Thyroid gland (tissue), 4 donors: ENCODE measurements at regions not wholly inside any gene's neighbourhood (a gene's known extent, or its start where the extent isn't known, plus 50 kb on each side); places are given as distances from the start of the nearest gene placed in this dataset.

Experiments used
- CTCF ChIP-seq, 6 experiments: fragments of 200-600 bp in 3 of 6; fragments of 450-650 bp in 3 of 6; sonication (generic) in 3 of 6; IDR thresholded peaks; one replicate each; pipeline ENCODE4 v1.5.1; 2016 to 2019; ENCODE audit warnings: antibody characterized with exemption in 6 of 6, mild to moderate bottlenecking in 2 of 6, inconsistent platforms in 1 of 6, moderate library complexity in 1 of 6
- POLR2A ChIP-seq, 2 donors: fragments of 450-650 bp; IDR thresholded peaks; one replicate each; pipeline ENCODE4 v1.6.1; 2017; ENCODE audit warnings: antibody characterized with exemption in 2 of 2, mild to moderate bottlenecking in 2 of 2, moderate library complexity in 1 of 2

- no peak for TF ChIP-seq CTCF (IDR thresholded peaks at IDR 0.05)
- TF ChIP-seq POLR2A (IDR thresholded peaks at IDR 0.05) = no peak
Observed at GRCh38 chr2:45279356-45279755, 270.1 kb upstream of the SIX2 start.
